H9 (cell line): ENCODE measurements at regions not wholly inside any gene's neighbourhood (a gene's known extent, or its start where the extent isn't known, plus 50 kb on each side); places are given as distances from the start of the nearest gene placed in this dataset.

ENCODE experiments used
- DNase-seq: peaks from one replicate; pipeline ENCODE4 v3.0.0-alpha.2; 2017
- H2AFZ ChIP-seq: one replicate; pipeline ENCODE4 v1.6.1; 2013; ENCODE audit warnings: mild to moderate bottlenecking, low read length, control low read depth, moderate library complexity
- H2AK5ac ChIP-seq: 2 replicates; pipeline ENCODE4 v1.6.1; 2013; ENCODE audit warnings: low read length, control low read depth, mixed read lengths; ENCODE audit not compliant: insufficient read length
- H2BK120ac ChIP-seq: one replicate; pipeline ENCODE4 v1.6.1; 2013; ENCODE audit warnings: low read depth, mild to moderate bottlenecking, low read length, control low read depth, inconsistent platforms; ENCODE audit not compliant: poor library complexity, severe bottlenecking
- H2BK12ac ChIP-seq: 2 replicates; pipeline ENCODE4 v1.6.1; 2013; ENCODE audit warnings: low read length, control low read depth, mixed read lengths, low read depth; ENCODE audit not compliant: insufficient read length
- H2BK15ac ChIP-seq: 2 replicates; pipeline ENCODE4 v1.6.1; 2013; ENCODE audit warnings: low read depth, low read length, control low read depth
- H2BK20ac ChIP-seq: one replicate; pipeline ENCODE4 v1.6.1; 2013; ENCODE audit warnings: low read depth, mild to moderate bottlenecking, low read length, control low read depth, inconsistent platforms; ENCODE audit not compliant: poor library complexity, severe bottlenecking
- H2BK5ac ChIP-seq: 2 replicates; pipeline ENCODE4 v1.6.1; 2013; ENCODE audit warnings: low read length, control low read depth, mixed read lengths; ENCODE audit not compliant: insufficient read length
- H3K14ac ChIP-seq: 2 replicates; pipeline ENCODE4 v1.6.1; 2013; ENCODE audit warnings: low read length, control low read depth; ENCODE audit not compliant: insufficient read depth
- H3K18ac ChIP-seq: 2 replicates; pipeline ENCODE4 v1.6.1; 2013; ENCODE audit warnings: low read depth, mild to moderate bottlenecking, mixed read lengths, low read length, control low read depth; ENCODE audit not compliant: insufficient read length
- H3K23ac ChIP-seq: 2 replicates; pipeline ENCODE4 v1.6.1; 2013; ENCODE audit warnings: low read length, control low read depth, mixed read lengths, low read depth; ENCODE audit not compliant: insufficient read length
- H3K23me2 ChIP-seq: 2 replicates; pipeline ENCODE4 v1.6.1; 2013; ENCODE audit warnings: low read depth, mild to moderate bottlenecking, mixed read lengths, low read length, control low read depth; ENCODE audit not compliant: insufficient read length, poor library complexity, severe bottlenecking
- H3K27ac ChIP-seq: 2 replicates; pipeline ENCODE4 v1.5.1; 2013; ENCODE audit warnings: low read length, control low read depth, mixed read lengths, low read depth; ENCODE audit not compliant: insufficient read length
- H3K27me3 ChIP-seq: 2 replicates; pipeline ENCODE4 v1.6.1; 2013; ENCODE audit warnings: low read length, control low read depth, inconsistent platforms; ENCODE audit not compliant: insufficient read depth
- H3K4ac ChIP-seq: 2 replicates; pipeline ENCODE4 v1.6.1; 2013; ENCODE audit warnings: low read depth, mild to moderate bottlenecking, control low read depth, inconsistent platforms, low read length, moderate library complexity
- H3K4me1 ChIP-seq: 2 replicates; pipeline ENCODE4 v1.6.1; 2013; ENCODE audit warnings: low read length, control low read depth, inconsistent platforms; ENCODE audit not compliant: insufficient read depth
- H3K4me2 ChIP-seq: 2 replicates; pipeline ENCODE4 v1.6.1; 2013; ENCODE audit warnings: low read length, control low read depth, mixed read lengths; ENCODE audit not compliant: insufficient read length, insufficient read depth
- H3K56ac ChIP-seq: 2 replicates; pipeline ENCODE4 v1.6.1; 2013; ENCODE audit warnings: low read depth, mild to moderate bottlenecking, mixed read lengths, low read length, control low read depth; ENCODE audit not compliant: insufficient read length
- H3K79me1 ChIP-seq: 2 replicates; pipeline ENCODE4 v1.6.1; 2013; ENCODE audit warnings: low read depth, mild to moderate bottlenecking, moderate library complexity, low read length, control low read depth, inconsistent platforms; ENCODE audit not compliant: insufficient read depth, poor library complexity, severe bottlenecking
- H3K79me2 ChIP-seq: 2 replicates; pipeline ENCODE4 v1.6.1; 2013; ENCODE audit warnings: low read length, control low read depth, inconsistent platforms; ENCODE audit not compliant: insufficient read depth
- H3K9ac ChIP-seq: 2 replicates; pipeline ENCODE4 v1.6.1; 2013; ENCODE audit warnings: low read length, control low read depth, mixed read lengths; ENCODE audit not compliant: insufficient read length; ENCODE audit errors: extremely low read depth
- H3K9me3 ChIP-seq: one replicate; pipeline ENCODE4 v1.6.1; 2013; ENCODE audit warnings: low read depth, low read length, inconsistent platforms; ENCODE audit not compliant: control insufficient read depth
- H3T11ph ChIP-seq: one replicate; pipeline ENCODE4 v1.6.1; 2013; ENCODE audit warnings: mild to moderate bottlenecking, low read length, control low read depth, inconsistent platforms
- H4K20me1 ChIP-seq: one replicate; pipeline ENCODE4 v1.6.1; 2013; ENCODE audit not compliant: control insufficient read depth, insufficient read length, insufficient read depth
- H4K5ac ChIP-seq: 2 replicates; pipeline ENCODE4 v1.6.1; 2013; ENCODE audit warnings: low read depth, mild to moderate bottlenecking, mixed read lengths, low read length, control low read depth; ENCODE audit not compliant: insufficient read length
- H4K8ac ChIP-seq: replicated peaks from 2 replicates; pipeline ENCODE4 v1.6.1; 2013; ENCODE audit warnings: low read length, control low read depth, mixed read lengths, low read depth; ENCODE audit not compliant: insufficient read length
- H4K91ac ChIP-seq: 2 replicates; pipeline ENCODE4 v1.6.1; 2013; ENCODE audit warnings: low read depth, mild to moderate bottlenecking, moderate library complexity, mixed read lengths, low read length, control low read depth; ENCODE audit not compliant: insufficient read length
- H3K27ac Mint-ChIP-seq, 3 experiments: 2 replicates in 2 of 3; 3 replicates in 1 of 3; pipeline ENCODE4 v1.8.0; 2020 to 2021; ENCODE audit warnings: mixed read lengths in 3 of 3, mild to moderate bottlenecking in 1 of 3, moderate library complexity in 1 of 3
- H3K27me3 Mint-ChIP-seq: 2 replicates; pipeline ENCODE4 v1.8.0; 2021; ENCODE audit warnings: low read depth, mild to moderate bottlenecking, moderate library complexity, mixed read lengths
- H3K36me3 Mint-ChIP-seq, 3 experiments: 2 replicates in 2 of 3; 3 replicates in 1 of 3; pipeline ENCODE4 v1.8.0; 2020 to 2021; ENCODE audit warnings: low read depth in 3 of 3, mixed read lengths in 3 of 3; ENCODE audit not compliant: insufficient read depth in 1 of 3
- H3K4me1 Mint-ChIP-seq, 2 experiments: 2 replicates each; pipeline ENCODE4 v1.8.0; 2020; ENCODE audit warnings: mixed read lengths in 2 of 2
- H3K4me3 Mint-ChIP-seq, 2 experiments: 2 replicates in 1 of 2; 3 replicates in 1 of 2; pipeline ENCODE4 v1.8.0; 2020 to 2021; ENCODE audit warnings: mild to moderate bottlenecking in 2 of 2, mixed read lengths in 2 of 2, moderate library complexity in 1 of 2
- H3K9me3 Mint-ChIP-seq, 2 experiments: 2 replicates in 1 of 2; 3 replicates in 1 of 2; pipeline ENCODE4 v1.8.0; 2020; ENCODE audit warnings: mild to moderate bottlenecking in 2 of 2, mixed read lengths in 2 of 2, moderate library complexity in 1 of 2
- WGBS: extraction: QIAGEN DNeasy Blood & Tissue Kit; methylation state at CpG from one replicate; pipeline ENCODE4 v1.1.7; 2013; ENCODE audit warnings: missing lambda C conversion rate, low lambda C conversion rate, mixed read lengths; ENCODE audit not compliant: insufficient read length; ENCODE audit errors: extremely low coverage; 5-methylcytosine and 5-hydroxymethylcytosine counted together
- TF ChIP-seq, protein P1 (sequence below): fragments of 200-600 bp; sonication (generic); conservative IDR thresholded peaks from 3 replicates; pipeline ENCODE4 v1.8.0; 2021; ENCODE audit warnings: antibody characterized with exemption, mild to moderate bottlenecking

DNA sequence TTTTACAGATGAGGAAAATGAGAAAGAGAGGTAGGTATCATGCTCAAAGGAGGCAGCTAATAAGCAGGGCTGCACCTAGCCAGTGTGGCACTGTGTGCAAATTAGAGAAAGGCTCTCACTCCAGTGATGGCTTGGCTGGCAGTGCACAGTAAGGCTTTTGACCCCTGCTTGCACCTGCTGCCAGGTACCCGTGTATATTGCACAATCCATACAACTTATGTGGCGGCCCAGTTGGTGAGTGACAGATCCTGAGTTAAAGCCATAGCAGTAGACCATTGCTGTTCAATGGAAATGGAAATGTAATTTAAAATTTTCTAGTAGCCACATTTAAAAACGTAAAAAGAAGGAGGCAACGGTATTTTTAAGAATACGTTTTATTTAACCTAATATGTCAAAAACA, 266.4 kb upstream of the AZI2 start:
- H3K56ac ChIP-seq: no peak overlapping the region
- no peak overlapping the region for H3K4me3 Mint-ChIP-seq
- no peak overlapping the region for H3K9ac ChIP-seq
- peaks cover 23 to 30% of the 10 kb centered on the region in 2 experiments for H3K4me1 Mint-ChIP-seq
- peaks cover 4% of the 10 kb centered on the region in 2 experiments; a peak in 3 of 5 replicates for H3K9me3 Mint-ChIP-seq
- no peaks in the 10 kb centered on the region for H3K27me3 ChIP-seq
- no peak overlapping the region for H3K14ac ChIP-seq
- H3K18ac ChIP-seq: no peak overlapping the region
- no CpG with 5 or more reads among the region's 5 CpGs for WGBS
- no peak overlapping the region for H3K27ac ChIP-seq
- H3K23me2 ChIP-seq: no peaks in the 10 kb centered on the region
- DNase-seq: no peak
- H2BK15ac ChIP-seq: no peak overlapping the region
- H3T11ph ChIP-seq: no peak overlapping the region
- H2BK20ac ChIP-seq: no peak overlapping the region
- no peaks in the 10 kb centered on the region for H3K27me3 Mint-ChIP-seq
- H4K8ac ChIP-seq: no peak overlapping the region
- peaks cover 7% of the 10 kb centered on the region; the same call in 1 of the 2 replicates for H3K4me1 ChIP-seq
- H3K23ac ChIP-seq: no peak overlapping the region
- no peak overlapping the region for H2BK5ac ChIP-seq
- no peak overlapping the region for H2BK12ac ChIP-seq
- TF ChIP-seq, protein P1, sequence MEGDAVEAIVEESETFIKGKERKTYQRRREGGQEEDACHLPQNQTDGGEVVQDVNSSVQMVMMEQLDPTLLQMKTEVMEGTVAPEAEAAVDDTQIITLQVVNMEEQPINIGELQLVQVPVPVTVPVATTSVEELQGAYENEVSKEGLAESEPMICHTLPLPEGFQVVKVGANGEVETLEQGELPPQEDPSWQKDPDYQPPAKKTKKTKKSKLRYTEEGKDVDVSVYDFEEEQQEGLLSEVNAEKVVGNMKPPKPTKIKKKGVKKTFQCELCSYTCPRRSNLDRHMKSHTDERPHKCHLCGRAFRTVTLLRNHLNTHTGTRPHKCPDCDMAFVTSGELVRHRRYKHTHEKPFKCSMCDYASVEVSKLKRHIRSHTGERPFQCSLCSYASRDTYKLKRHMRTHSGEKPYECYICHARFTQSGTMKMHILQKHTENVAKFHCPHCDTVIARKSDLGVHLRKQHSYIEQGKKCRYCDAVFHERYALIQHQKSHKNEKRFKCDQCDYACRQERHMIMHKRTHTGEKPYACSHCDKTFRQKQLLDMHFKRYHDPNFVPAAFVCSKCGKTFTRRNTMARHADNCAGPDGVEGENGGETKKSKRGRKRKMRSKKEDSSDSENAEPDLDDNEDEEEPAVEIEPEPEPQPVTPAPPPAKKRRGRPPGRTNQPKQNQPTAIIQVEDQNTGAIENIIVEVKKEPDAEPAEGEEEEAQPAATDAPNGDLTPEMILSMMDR: no peak
- H3K9me3 ChIP-seq: no peaks in the 10 kb centered on the region
- H2BK120ac ChIP-seq: no peak overlapping the region
- H2AK5ac ChIP-seq: no peak overlapping the region
- H3K79me1 ChIP-seq: no peaks in the 10 kb centered on the region
- H4K5ac ChIP-seq: no peak overlapping the region
- H4K91ac ChIP-seq: no peak overlapping the region
- H2AFZ ChIP-seq: no peak overlapping the region
- H3K4ac ChIP-seq: no peak overlapping the region
- H3K79me2 ChIP-seq: no peaks in the 10 kb centered on the region
- no peak overlapping the region for H3K4me2 ChIP-seq
- no peaks in the 10 kb centered on the region for H4K20me1 ChIP-seq
- no peak overlapping the region for H3K27ac Mint-ChIP-seq
- no peaks in the 10 kb centered on the region; a peak in 1 of 7 replicates for H3K36me3 Mint-ChIP-seq
